ENCODE measurements at regions not wholly inside any gene's neighbourhood (a gene's known extent, or its start where the extent isn't known, plus 50 kb on each side); places are given as distances from the start of the nearest gene placed in this dataset.

GRCh38 chr14:101082436-101083384, 179.2 kb upstream of the RTL1 start:
- DNase-seq: no peak
- Histone ChIP-seq H3K9ac (ENCODE audit: insufficient read depth in 1 of 2, low read length in 2 of 2) (no peak overlapping the region), H3K27me3 (ENCODE audit: control insufficient read depth in 3 of 3, insufficient read depth in 3 of 3, low read length in 2 of 3) (peaks cover 3 to 10% (median 10%) of the 10 kb centered on the region in 3 donors), H3K36me3 (ENCODE audit: control insufficient read depth in 4 of 4, insufficient read depth in 4 of 4, low read length in 4 of 4) (no peaks in the 10 kb centered on the region), H3K4me1 (ENCODE audit: control insufficient read depth in 5 of 5, insufficient read depth in 5 of 5, low read length in 5 of 5) (peaks cover 0 to 2% (median 0%) of the 10 kb centered on the region in 5 donors), H3K27ac (ENCODE audit: low read depth in 1 of 2, low read length in 1 of 2) (no peak overlapping the region), H3K9me3 (ENCODE audit: control insufficient read depth in 4 of 4, insufficient read depth in 3 of 4, low read length in 3 of 4) (peaks cover 0 to 19% (median 3%) of the 10 kb centered on the region in 4 donors), H3K4me3 (no peak overlapping the region)
- TF ChIP-seq CTCF (IDR thresholded peaks at IDR 0.05; ENCODE audit: control extremely low read depth, extremely low read depth): no peak
- no peak for ATAC-seq (ENCODE audit: insufficient read depth, low FRiP score)
- 82 to 85% methylated on average over 10 of the region's 10 CpGs for WGBS, 2 donors

GRCh38 chr14:101083564-101084435, 180.3 kb upstream of the RTL1 start:
- no peak for ATAC-seq (ENCODE audit: insufficient read depth, low FRiP score)
- DNase-seq: no peak

GRCh38 chr14:101084436-101084826, 180.9 kb upstream of the RTL1 start:
- H3K4me1 ChIP-seq (ENCODE audit: control insufficient read depth in 5 of 5, insufficient read depth in 5 of 5, low read length in 5 of 5): no peaks in the 10 kb centered on the region
- peaks cover 0 to 19% (median 3%) of the 10 kb centered on the region in 4 donors for H3K9me3 ChIP-seq (ENCODE audit: control insufficient read depth in 4 of 4, insufficient read depth in 3 of 4, low read length in 3 of 4)
- WGBS, 2 donors: 94 to 95% methylated on average over 6 of the region's 6 CpGs
- peaks cover 0 to 6% (median 0%) of the 10 kb centered on the region in 3 donors for H3K27me3 ChIP-seq (ENCODE audit: control insufficient read depth in 3 of 3, insufficient read depth in 3 of 3, low read length in 2 of 3)
- DNase-seq (no peak), ATAC-seq (ENCODE audit: insufficient read depth, low FRiP score) (no peak)
- no peak for TF ChIP-seq CTCF (IDR thresholded peaks at IDR 0.05; ENCODE audit: control extremely low read depth, extremely low read depth)
- no peak overlapping the region for H3K27ac ChIP-seq (ENCODE audit: low read depth in 1 of 2, low read length in 1 of 2)
- H3K9ac ChIP-seq (ENCODE audit: insufficient read depth in 1 of 2, low read length in 2 of 2): no peak overlapping the region
- no peak overlapping the region for H3K4me3 ChIP-seq
- no peaks in the 10 kb centered on the region for H3K36me3 ChIP-seq (ENCODE audit: control insufficient read depth in 4 of 4, insufficient read depth in 4 of 4, low read length in 4 of 4)

More at GRCh38 chr14:101083564-101084435, 180.3 kb upstream of the RTL1 start:
- Histone ChIP-seq H3K27me3 (ENCODE audit: control insufficient read depth in 3 of 3, insufficient read depth in 3 of 3, low read length in 2 of 3) (peaks cover 0 to 6% (median 4%) of the 10 kb centered on the region in 3 donors), H3K27ac (ENCODE audit: low read depth in 1 of 2, low read length in 1 of 2) (no peak overlapping the region), H3K4me3 (no peak overlapping the region), H3K36me3 (ENCODE audit: control insufficient read depth in 4 of 4, insufficient read depth in 4 of 4, low read length in 4 of 4) (no peaks in the 10 kb centered on the region), H3K9me3 (ENCODE audit: control insufficient read depth in 4 of 4, insufficient read depth in 3 of 4, low read length in 3 of 4) (peaks cover 0 to 19% (median 3%) of the 10 kb centered on the region in 4 donors), H3K9ac (ENCODE audit: insufficient read depth in 1 of 2, low read length in 2 of 2) (no peak overlapping the region), H3K4me1 (ENCODE audit: control insufficient read depth in 5 of 5, insufficient read depth in 5 of 5, low read length in 5 of 5) (no peaks in the 10 kb centered on the region)
- WGBS, 2 donors: 74 to 84% methylated on average over 18 of the region's 18 CpGs
- no peak for TF ChIP-seq CTCF (IDR thresholded peaks at IDR 0.05; ENCODE audit: control extremely low read depth, extremely low read depth)
